OCI-LY1 (cell line): ENCODE measurements at regions not wholly inside any gene's neighbourhood (a gene's known extent, or its start where the extent isn't known, plus 50 kb on each side); places are given as distances from the start of the nearest gene placed in this dataset.

ENCODE experiments used
- H2AFZ ChIP-seq: fragments of 200-600 bp; sonication (generic), shearing (Covaris generic); 2 replicates; pipeline ENCODE4 v1.6.0; 2014; ENCODE audit warnings: antibody characterized with exemption, mild to moderate bottlenecking, low read length
- H3F3A ChIP-seq: fragments of 200-600 bp; sonication (generic), shearing (Covaris generic); 2 replicates; pipeline ENCODE4 v1.6.0; 2014; ENCODE audit warnings: mild to moderate bottlenecking, antibody characterized with exemption, low read length, moderate library complexity; ENCODE audit not compliant: insufficient read depth
- H3K27ac ChIP-seq: fragments of 200-600 bp; sonication (generic); 2 replicates; pipeline ENCODE4 v1.5.1; 2014; ENCODE audit warnings: low read length, mixed run types, mild to moderate bottlenecking, low read depth; ENCODE audit not compliant: poor library complexity, severe bottlenecking
- H3K27me3 ChIP-seq: fragments of 200-600 bp; sonication (generic); 2 replicates; pipeline ENCODE4 v1.6.0; 2014; ENCODE audit warnings: antibody characterized with exemption, mild to moderate bottlenecking, low read length, moderate library complexity; ENCODE audit not compliant: insufficient read depth
- H3K36me3 ChIP-seq: fragments of 200-600 bp; sonication (generic); 2 replicates; pipeline ENCODE4 v1.6.1; 2014; ENCODE audit warnings: mild to moderate bottlenecking, antibody characterized with exemption, low read length, moderate library complexity, mixed read lengths; ENCODE audit not compliant: insufficient read depth
- H3K4me1 ChIP-seq: fragments of 200-600 bp; sonication (generic); 2 replicates; pipeline ENCODE4 v1.5.1; 2014; ENCODE audit warnings: mild to moderate bottlenecking, low read length, moderate library complexity; ENCODE audit not compliant: insufficient read depth, severe bottlenecking
- H3K4me2 ChIP-seq: fragments of 200-600 bp; sonication (generic), shearing (Covaris generic); 2 replicates; pipeline ENCODE4 v1.6.1; 2014; ENCODE audit warnings: low read length
- H3K4me3 ChIP-seq: fragments of 200-600 bp; sonication (generic); 2 replicates; pipeline ENCODE4 v1.5.1; 2014; ENCODE audit warnings: low read length, low read depth, mild to moderate bottlenecking, mixed read lengths; ENCODE audit not compliant: poor library complexity, severe bottlenecking
- H3K79me2 ChIP-seq: fragments of 200-600 bp; shearing (Covaris generic); 2 replicates; pipeline ENCODE4 v1.6.1; 2016; ENCODE audit warnings: mixed run types, low read length, mixed read lengths; ENCODE audit not compliant: insufficient read depth
- H3K9ac ChIP-seq: fragments of 200-600 bp; sonication (generic), shearing (Covaris generic); 2 replicates; pipeline ENCODE4 v1.6.1; 2014; ENCODE audit warnings: mild to moderate bottlenecking, low read length, mixed read lengths
- H3K9me2 ChIP-seq: fragments of 200-600 bp; sonication (generic), shearing (Covaris generic); 2 replicates; pipeline ENCODE4 v1.6.1; 2014; ENCODE audit warnings: low read depth, mild to moderate bottlenecking, low read length, mixed read lengths
- H3K9me3 ChIP-seq: fragments of 200-600 bp; shearing (Covaris generic); 2 replicates; pipeline ENCODE4 v1.6.1; 2014; ENCODE audit warnings: low read length, mixed read lengths
- H4K20me1 ChIP-seq: fragments of 200-600 bp; sonication (generic), shearing (Covaris generic); 2 replicates; pipeline ENCODE4 v1.6.0; 2016; ENCODE audit warnings: mild to moderate bottlenecking, low read length; ENCODE audit not compliant: insufficient read depth
- EZH2 ChIP-seq: fragments of 200-600 bp; sonication (generic), shearing (Covaris generic); IDR thresholded peaks from 2 replicates; pipeline ENCODE4 v1.8.0; 2017; ENCODE audit warnings: borderline replicate concordance, mixed run types, mild to moderate bottlenecking, antibody characterized with exemption, low read length, moderate library complexity, mixed read lengths
- TF ChIP-seq, protein P1 (sequence below): fragments of 200-600 bp; sonication (generic), shearing (Covaris generic); IDR thresholded peaks from 2 replicates; pipeline ENCODE4 v1.5.1; 2017; ENCODE audit warnings: mild to moderate bottlenecking, antibody characterized with exemption, low read length, moderate library complexity, mixed read lengths

GRCh38 chr2:120985997-120986651 lies 250.5 kb downstream of the GLI2 start:
- Histone ChIP-seq H3K27ac (no peak overlapping the region), H3K4me3 (no peak overlapping the region), H3K79me2 (no peaks in the 10 kb centered on the region), H3K4me1 (no peaks in the 10 kb centered on the region), H3K4me2 (no peak overlapping the region), H3K27me3 (no peaks in the 10 kb centered on the region), H3K36me3 (no peaks in the 10 kb centered on the region), H2AFZ (no peak overlapping the region), H3K9me2 (no peaks in the 10 kb centered on the region), H3K9me3 (no peaks in the 10 kb centered on the region), H3F3A (no peaks in the 10 kb centered on the region), H4K20me1 (no peaks in the 10 kb centered on the region), H3K9ac (no peak overlapping the region)
- TF ChIP-seq, protein P1, sequence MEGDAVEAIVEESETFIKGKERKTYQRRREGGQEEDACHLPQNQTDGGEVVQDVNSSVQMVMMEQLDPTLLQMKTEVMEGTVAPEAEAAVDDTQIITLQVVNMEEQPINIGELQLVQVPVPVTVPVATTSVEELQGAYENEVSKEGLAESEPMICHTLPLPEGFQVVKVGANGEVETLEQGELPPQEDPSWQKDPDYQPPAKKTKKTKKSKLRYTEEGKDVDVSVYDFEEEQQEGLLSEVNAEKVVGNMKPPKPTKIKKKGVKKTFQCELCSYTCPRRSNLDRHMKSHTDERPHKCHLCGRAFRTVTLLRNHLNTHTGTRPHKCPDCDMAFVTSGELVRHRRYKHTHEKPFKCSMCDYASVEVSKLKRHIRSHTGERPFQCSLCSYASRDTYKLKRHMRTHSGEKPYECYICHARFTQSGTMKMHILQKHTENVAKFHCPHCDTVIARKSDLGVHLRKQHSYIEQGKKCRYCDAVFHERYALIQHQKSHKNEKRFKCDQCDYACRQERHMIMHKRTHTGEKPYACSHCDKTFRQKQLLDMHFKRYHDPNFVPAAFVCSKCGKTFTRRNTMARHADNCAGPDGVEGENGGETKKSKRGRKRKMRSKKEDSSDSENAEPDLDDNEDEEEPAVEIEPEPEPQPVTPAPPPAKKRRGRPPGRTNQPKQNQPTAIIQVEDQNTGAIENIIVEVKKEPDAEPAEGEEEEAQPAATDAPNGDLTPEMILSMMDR = no peak

- Histone ChIP-seq H3K9me3 (no peaks in the 10 kb centered on the region), H3K4me2 (no peak overlapping the region), H3F3A (no peaks in the 10 kb centered on the region), H3K4me1 (no peaks in the 10 kb centered on the region), H3K9me2 (no peaks in the 10 kb centered on the region), H4K20me1 (no peaks in the 10 kb centered on the region), H3K9ac (no peak overlapping the region), H2AFZ (no peak overlapping the region), H3K79me2 (no peaks in the 10 kb centered on the region), H3K27me3 (no peaks in the 10 kb centered on the region), H3K4me3 (no peak overlapping the region), H3K36me3 (no peaks in the 10 kb centered on the region), H3K27ac (no peak overlapping the region)
- no peak for TF ChIP-seq EZH2
- TF ChIP-seq, protein P1 = no peak
Measured at GRCh38 chr2:120986898-120987650, 251.4 kb downstream of the GLI2 start.

GRCh38 chr2:120988051-120988699 lies 252.5 kb downstream of the GLI2 start:
- H3F3A ChIP-seq = no peaks in the 10 kb centered on the region
- no peak overlapping the region for H3K9ac ChIP-seq
- H3K36me3 ChIP-seq = no peaks in the 10 kb centered on the region
- H3K4me1 ChIP-seq = no peaks in the 10 kb centered on the region
- H2AFZ ChIP-seq = no peak overlapping the region
- no peak for TF ChIP-seq EZH2
- TF ChIP-seq, protein P1 = no peak
- H4K20me1 ChIP-seq = no peaks in the 10 kb centered on the region
- H3K27me3 ChIP-seq = no peaks in the 10 kb centered on the region
- H3K79me2 ChIP-seq = no peaks in the 10 kb centered on the region
- no peaks in the 10 kb centered on the region for H3K9me2 ChIP-seq
- H3K27ac ChIP-seq = no peak overlapping the region
- no peak overlapping the region for H3K4me2 ChIP-seq
- no peak overlapping the region for H3K4me3 ChIP-seq
- no peaks in the 10 kb centered on the region for H3K9me3 ChIP-seq
